ENCODE measurements at regions not wholly inside any gene's neighbourhood (a gene's known extent, or its start where the extent isn't known, plus 50 kb on each side); places are given as distances from the start of the nearest gene placed in this dataset.

GRCh38 chr2:176781570-176782217 is 430.9 kb upstream of the HNRNPA3 start:
- DNase-seq, result no peak
- TF ChIP-seq CTCF (IDR thresholded peaks at IDR 0.05; ENCODE audit: partially characterized antibody, unreplicated experiment), result no peak
- peaks cover 5% of the 10 kb centered on the region for H3K36me3 Mint-ChIP-seq (ENCODE audit: unreplicated experiment)
- H3K4me1 Mint-ChIP-seq (ENCODE audit: low read depth, unreplicated experiment), result no peaks in the 10 kb centered on the region
- H3K27me3 Mint-ChIP-seq (ENCODE audit: unreplicated experiment), result no peaks in the 10 kb centered on the region
- H3K27ac Mint-ChIP-seq (ENCODE audit: unreplicated experiment), result no peak overlapping the region
- peaks cover 2% of the 10 kb centered on the region for H3K9me3 Mint-ChIP-seq (ENCODE audit: unreplicated experiment)
- no peak overlapping the region for H3K4me3 Mint-ChIP-seq (ENCODE audit: unreplicated experiment)

GRCh38 chr2:176784633-176785200 is 427.9 kb upstream of the HNRNPA3 start:
- Mint-ChIP-seq H3K4me3 (ENCODE audit: unreplicated experiment) (no peak overlapping the region), H3K27me3 (ENCODE audit: unreplicated experiment) (no peaks in the 10 kb centered on the region), H3K9me3 (ENCODE audit: unreplicated experiment) (peaks cover 2% of the 10 kb centered on the region), H3K4me1 (ENCODE audit: low read depth, unreplicated experiment) (no peaks in the 10 kb centered on the region), H3K27ac (ENCODE audit: unreplicated experiment) (no peak overlapping the region), H3K36me3 (ENCODE audit: unreplicated experiment) (peaks cover 5% of the 10 kb centered on the region)
- DNase-seq, result no peak
- no peak for TF ChIP-seq CTCF (IDR thresholded peaks at IDR 0.05; ENCODE audit: partially characterized antibody, unreplicated experiment)

- Mint-ChIP-seq H3K27me3 (ENCODE audit: unreplicated experiment) (no peaks in the 10 kb centered on the region), H3K36me3 (ENCODE audit: unreplicated experiment) (no peaks in the 10 kb centered on the region), H3K4me1 (ENCODE audit: low read depth, unreplicated experiment) (peaks cover 4% of the 10 kb centered on the region), H3K27ac (ENCODE audit: unreplicated experiment) (no peak overlapping the region), H3K9me3 (ENCODE audit: unreplicated experiment) (no peaks in the 10 kb centered on the region), H3K4me3 (ENCODE audit: unreplicated experiment) (no peak overlapping the region)
- TF ChIP-seq CTCF (IDR thresholded peaks at IDR 0.05; ENCODE audit: partially characterized antibody, unreplicated experiment), result no peak
- DNase-seq, result no peak
These were observed 422.8 kb upstream of the HNRNPA3 start for GRCh38 chr2:176789751-176790150.

GRCh38 chr2:176790468-176790867 is 422.1 kb upstream of the HNRNPA3 start:
- Mint-ChIP-seq H3K27ac (ENCODE audit: unreplicated experiment) (no peak overlapping the region), H3K36me3 (ENCODE audit: unreplicated experiment) (no peaks in the 10 kb centered on the region), H3K4me1 (ENCODE audit: low read depth, unreplicated experiment) (peaks cover 4% of the 10 kb centered on the region), H3K27me3 (ENCODE audit: unreplicated experiment) (no peaks in the 10 kb centered on the region), H3K9me3 (ENCODE audit: unreplicated experiment) (no peaks in the 10 kb centered on the region), H3K4me3 (ENCODE audit: unreplicated experiment) (no peak overlapping the region)
- TF ChIP-seq CTCF (IDR thresholded peaks at IDR 0.05; ENCODE audit: partially characterized antibody, unreplicated experiment), result no peak
- no peak for DNase-seq

- no peak for DNase-seq
- no peaks in the 10 kb centered on the region for H3K27me3 Mint-ChIP-seq (ENCODE audit: unreplicated experiment)
- H3K27ac Mint-ChIP-seq (ENCODE audit: unreplicated experiment), result no peak overlapping the region
- no peaks in the 10 kb centered on the region for H3K36me3 Mint-ChIP-seq (ENCODE audit: unreplicated experiment)
- no peaks in the 10 kb centered on the region for H3K9me3 Mint-ChIP-seq (ENCODE audit: unreplicated experiment)
- H3K4me1 Mint-ChIP-seq (ENCODE audit: low read depth, unreplicated experiment), result peaks cover 4% of the 10 kb centered on the region
- TF ChIP-seq CTCF (IDR thresholded peaks at IDR 0.05; ENCODE audit: partially characterized antibody, unreplicated experiment), result no peak
- no peak overlapping the region for H3K4me3 Mint-ChIP-seq (ENCODE audit: unreplicated experiment)
These were observed 418.8 kb upstream of the HNRNPA3 start for GRCh38 chr2:176793792-176794191.
